HepG2 (cell line): ENCODE measurements at regions not wholly inside any gene's neighbourhood (a gene's known extent, or its start where the extent isn't known, plus 50 kb on each side); places are given as distances from the start of the nearest gene placed in this dataset.

Experiments
- ATF7 ChIP-seq, 2 experiments: fragments of 450-650 bp in 1 of 2; sonication (generic) in 1 of 2; formaldehyde crosslinking in 1 of 2; IDR thresholded peaks; 2 replicates each; pipeline versions ENCODE4 v1.4.0 to v1.6.1; 2016 to 2020; ENCODE audit warnings: antibody characterized with exemption in 1 of 2, mild to moderate bottlenecking in 1 of 2, missing genetic modification reagents in 1 of 2
- BORCS8-MEF2B ChIP-seq: sonication (generic); formaldehyde crosslinking; IDR thresholded peaks from 2 replicates; pipeline ENCODE4 v1.8.0; 2022; ENCODE audit warnings: mild to moderate bottlenecking, missing genetic modification reagents
- CEBPB ChIP-seq: IDR thresholded peaks from 2 replicates; pipeline ENCODE4 v1.6.1; 2011; ENCODE audit warnings: low read depth, low read length, improper control_type of control experiment, borderline replicate concordance
- EHMT2 ChIP-seq: fragments of 200-600 bp; sonication (generic); IDR thresholded peaks from 2 replicates; pipeline ENCODE4 v1.7.0; 2017; ENCODE audit warnings: antibody characterized with exemption, low read depth, low read length, borderline replicate concordance
- KDM5A ChIP-seq: fragments of 200-600 bp; sonication (generic); IDR thresholded peaks from 2 replicates; pipeline ENCODE4 v1.7.0; 2018; ENCODE audit warnings: antibody characterized with exemption, mild to moderate bottlenecking, low read length, borderline replicate concordance
- MYC ChIP-seq: sonication (generic); formaldehyde crosslinking; IDR thresholded peaks from 2 replicates; pipeline ENCODE4 v1.9.0; 2021; ENCODE audit warnings: missing genetic modification reagents, borderline replicate concordance
- SP4 ChIP-seq: sonication (generic); formaldehyde crosslinking; IDR thresholded peaks from 2 replicates; pipeline ENCODE4 v1.8.1; 2023; ENCODE audit warnings: mild to moderate bottlenecking, missing genetic modification reagents
- U2AF2 ChIP-seq: fragments of 200-400 bp; formaldehyde crosslinking; IDR thresholded peaks from 2 replicates; pipeline ENCODE4 v1.6.1; 2017; ENCODE audit warnings: low read depth, mild to moderate bottlenecking, low read length
- ZFP41 ChIP-seq: sonication (generic); formaldehyde crosslinking; IDR thresholded peaks from 2 replicates; pipeline ENCODE4 v1.4.0; 2020; ENCODE audit warnings: mild to moderate bottlenecking, missing genetic modification reagents, borderline replicate concordance
- ZNF709 ChIP-seq: sonication (generic); formaldehyde crosslinking; IDR thresholded peaks from 2 replicates; pipeline ENCODE4 v1.5.0; 2020; ENCODE audit warnings: mild to moderate bottlenecking, missing genetic modification reagents
- ZNF800 ChIP-seq: sonication (generic); formaldehyde crosslinking; IDR thresholded peaks from 2 replicates; pipeline ENCODE4 v1.4.0; 2020; ENCODE audit warnings: missing genetic modification reagents
- TF ChIP-seq, protein P1 (sequence below), 2 experiments: fragments of 450-650 bp in 1 of 2; sonication (generic) in 1 of 2; formaldehyde crosslinking in 1 of 2; IDR thresholded peaks; 2 replicates each; pipeline versions ENCODE4 v1.6.1 to v1.8.0; 2016 to 2022; ENCODE audit warnings: antibody characterized with exemption in 1 of 2, mild to moderate bottlenecking in 1 of 2, missing genetic modification reagents in 1 of 2
- TF ChIP-seq, protein P2 (sequence below): sonication (generic); formaldehyde crosslinking; IDR thresholded peaks from 2 replicates; pipeline ENCODE4 v1.4.0; 2020; ENCODE audit warnings: missing genetic modification reagents, low read depth, mild to moderate bottlenecking, borderline replicate concordance
- TF ChIP-seq, protein P3 (sequence below): sonication (generic); formaldehyde crosslinking; IDR thresholded peaks from 2 replicates; pipeline ENCODE4 v1.4.0; 2020; ENCODE audit warnings: mild to moderate bottlenecking, low read depth, missing genetic modification reagents

- TF ChIP-seq, protein P1, sequence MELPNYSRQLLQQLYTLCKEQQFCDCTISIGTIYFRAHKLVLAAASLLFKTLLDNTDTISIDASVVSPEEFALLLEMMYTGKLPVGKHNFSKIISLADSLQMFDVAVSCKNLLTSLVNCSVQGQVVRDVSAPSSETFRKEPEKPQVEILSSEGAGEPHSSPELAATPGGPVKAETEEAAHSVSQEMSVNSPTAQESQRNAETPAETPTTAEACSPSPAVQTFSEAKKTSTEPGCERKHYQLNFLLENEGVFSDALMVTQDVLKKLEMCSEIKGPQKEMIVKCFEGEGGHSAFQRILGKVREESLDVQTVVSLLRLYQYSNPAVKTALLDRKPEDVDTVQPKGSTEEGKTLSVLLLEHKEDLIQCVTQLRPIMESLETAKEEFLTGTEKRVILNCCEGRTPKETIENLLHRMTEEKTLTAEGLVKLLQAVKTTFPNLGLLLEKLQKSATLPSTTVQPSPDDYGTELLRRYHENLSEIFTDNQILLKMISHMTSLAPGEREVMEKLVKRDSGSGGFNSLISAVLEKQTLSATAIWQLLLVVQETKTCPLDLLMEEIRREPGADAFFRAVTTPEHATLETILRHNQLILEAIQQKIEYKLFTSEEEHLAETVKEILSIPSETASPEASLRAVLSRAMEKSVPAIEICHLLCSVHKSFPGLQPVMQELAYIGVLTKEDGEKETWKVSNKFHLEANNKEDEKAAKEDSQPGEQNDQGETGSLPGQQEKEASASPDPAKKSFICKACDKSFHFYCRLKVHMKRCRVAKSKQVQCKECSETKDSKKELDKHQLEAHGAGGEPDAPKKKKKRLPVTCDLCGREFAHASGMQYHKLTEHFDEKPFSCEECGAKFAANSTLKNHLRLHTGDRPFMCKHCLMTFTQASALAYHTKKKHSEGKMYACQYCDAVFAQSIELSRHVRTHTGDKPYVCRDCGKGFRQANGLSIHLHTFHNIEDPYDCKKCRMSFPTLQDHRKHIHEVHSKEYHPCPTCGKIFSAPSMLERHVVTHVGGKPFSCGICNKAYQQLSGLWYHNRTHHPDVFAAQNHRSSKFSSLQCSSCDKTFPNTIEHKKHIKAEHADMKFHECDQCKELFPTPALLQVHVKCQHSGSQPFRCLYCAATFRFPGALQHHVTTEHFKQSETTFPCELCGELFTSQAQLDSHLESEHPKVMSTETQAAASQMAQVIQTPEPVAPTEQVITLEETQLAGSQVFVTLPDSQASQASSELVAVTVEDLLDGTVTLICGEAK (IDR thresholded peaks at IDR 0.05), result no peak
- TF ChIP-seq, protein P1 (CRISPR knock-in tag; IDR thresholded peaks at IDR 0.05), result peak; percentile 84
- TF ChIP-seq U2AF2, result no peak
- TF ChIP-seq BORCS8-MEF2B (CRISPR knock-in tag), result no peak
- TF ChIP-seq SP4 (CRISPR knock-in tag), result no peak
- TF ChIP-seq ZNF800 (CRISPR knock-in tag), result no peak
- peak; percentile 100 for TF ChIP-seq CEBPB
- no peak for TF ChIP-seq EHMT2
- TF ChIP-seq, protein P2, sequence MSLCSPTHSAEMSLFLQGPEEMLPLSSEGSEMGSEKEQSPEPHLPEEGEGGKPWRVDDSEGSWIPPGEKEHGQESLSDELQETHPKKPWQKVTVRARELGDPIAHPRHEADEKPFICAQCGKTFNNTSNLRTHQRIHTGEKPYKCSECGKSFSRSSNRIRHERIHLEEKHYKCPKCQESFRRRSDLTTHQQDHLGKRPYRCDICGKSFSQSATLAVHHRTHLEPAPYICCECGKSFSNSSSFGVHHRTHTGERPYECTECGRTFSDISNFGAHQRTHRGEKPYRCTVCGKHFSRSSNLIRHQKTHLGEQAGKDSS (CRISPR knock-in tag), result no peak; the same call in 1 of the 2 replicates
- TF ChIP-seq KDM5A, result peak; percentile 37; the same call in 1 of the 2 replicates
- peak; percentile 76 for TF ChIP-seq ATF7 (IDR thresholded peaks at IDR 0.05)
- peak; percentile 57; the same call in 1 of the 2 replicates for TF ChIP-seq ATF7 (CRISPR knock-in tag; IDR thresholded peaks at IDR 0.05)
- TF ChIP-seq, protein P3, sequence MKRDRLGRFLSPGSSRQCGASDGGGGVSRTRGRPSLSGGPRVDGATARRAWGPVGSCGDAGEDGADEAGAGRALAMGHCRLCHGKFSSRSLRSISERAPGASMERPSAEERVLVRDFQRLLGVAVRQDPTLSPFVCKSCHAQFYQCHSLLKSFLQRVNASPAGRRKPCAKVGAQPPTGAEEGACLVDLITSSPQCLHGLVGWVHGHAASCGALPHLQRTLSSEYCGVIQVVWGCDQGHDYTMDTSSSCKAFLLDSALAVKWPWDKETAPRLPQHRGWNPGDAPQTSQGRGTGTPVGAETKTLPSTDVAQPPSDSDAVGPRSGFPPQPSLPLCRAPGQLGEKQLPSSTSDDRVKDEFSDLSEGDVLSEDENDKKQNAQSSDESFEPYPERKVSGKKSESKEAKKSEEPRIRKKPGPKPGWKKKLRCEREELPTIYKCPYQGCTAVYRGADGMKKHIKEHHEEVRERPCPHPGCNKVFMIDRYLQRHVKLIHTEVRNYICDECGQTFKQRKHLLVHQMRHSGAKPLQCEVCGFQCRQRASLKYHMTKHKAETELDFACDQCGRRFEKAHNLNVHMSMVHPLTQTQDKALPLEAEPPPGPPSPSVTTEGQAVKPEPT (CRISPR knock-in tag), result no peak
- TF ChIP-seq MYC (CRISPR knock-in tag), result peak; percentile 54; the same call in 1 of the 2 replicates
- no peak for TF ChIP-seq ZFP41 (CRISPR knock-in tag)
- TF ChIP-seq ZNF709 (CRISPR knock-in tag), result no peak
These were observed 175.4 kb upstream of the RFC3 start (continued) for GRCh38 chr13:33642374-33643065.
